ENCODE measurements at regions not wholly inside any gene's neighbourhood (a gene's known extent, or its start where the extent isn't known, plus 50 kb on each side); places are given as distances from the start of the nearest gene placed in this dataset.
A peak's percentile ranks its signal among the peaks of the same experiment; 100 is the strongest.

DNA sequence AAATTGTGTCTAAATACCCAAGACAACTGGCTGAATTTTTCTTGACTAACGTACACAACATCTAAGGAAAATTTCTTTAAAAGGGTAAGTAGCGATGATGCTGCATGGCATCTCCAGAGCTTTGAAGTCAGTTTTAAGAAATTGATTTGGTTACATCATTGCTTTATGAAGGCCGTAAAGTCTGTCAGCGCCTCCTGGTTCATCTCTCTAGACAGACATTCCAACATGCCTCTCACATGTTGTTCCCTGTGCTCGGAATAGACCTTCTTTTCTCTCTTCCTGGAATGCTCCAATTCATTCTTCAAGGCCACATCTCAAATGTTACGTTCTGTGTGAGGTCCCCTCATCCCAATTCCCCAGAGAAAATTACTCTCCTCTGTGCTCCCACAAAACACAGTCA, 108.7 kb upstream of the SSBP2 start:
- no peak for DNase-seq
- H3K27me3 ChIP-seq (ENCODE audit: insufficient read depth, low read depth): no peaks in the 10 kb centered on the region
- H3F3A ChIP-seq (ENCODE audit: insufficient read depth, low read depth): no peaks in the 10 kb centered on the region; the same call in 1 of the 2 replicates
- intact Hi-C loops (cut with micrococcal nuclease; ENCODE audit: unreplicated experiment): no loop called here
- no peaks in the 10 kb centered on the region for H3K36me3 ChIP-seq (ENCODE audit: low read depth)
- no peak overlapping the region for H3K4me2 ChIP-seq
- H3K27ac ChIP-seq: no peak overlapping the region
- no peaks in the 10 kb centered on the region for H4K20me1 ChIP-seq (ENCODE audit: insufficient read depth)
- TF ChIP-seq EZH2 (IDR thresholded peaks at IDR 0.05; ENCODE audit: low read depth): no peak
- TF ChIP-seq, protein P1, sequence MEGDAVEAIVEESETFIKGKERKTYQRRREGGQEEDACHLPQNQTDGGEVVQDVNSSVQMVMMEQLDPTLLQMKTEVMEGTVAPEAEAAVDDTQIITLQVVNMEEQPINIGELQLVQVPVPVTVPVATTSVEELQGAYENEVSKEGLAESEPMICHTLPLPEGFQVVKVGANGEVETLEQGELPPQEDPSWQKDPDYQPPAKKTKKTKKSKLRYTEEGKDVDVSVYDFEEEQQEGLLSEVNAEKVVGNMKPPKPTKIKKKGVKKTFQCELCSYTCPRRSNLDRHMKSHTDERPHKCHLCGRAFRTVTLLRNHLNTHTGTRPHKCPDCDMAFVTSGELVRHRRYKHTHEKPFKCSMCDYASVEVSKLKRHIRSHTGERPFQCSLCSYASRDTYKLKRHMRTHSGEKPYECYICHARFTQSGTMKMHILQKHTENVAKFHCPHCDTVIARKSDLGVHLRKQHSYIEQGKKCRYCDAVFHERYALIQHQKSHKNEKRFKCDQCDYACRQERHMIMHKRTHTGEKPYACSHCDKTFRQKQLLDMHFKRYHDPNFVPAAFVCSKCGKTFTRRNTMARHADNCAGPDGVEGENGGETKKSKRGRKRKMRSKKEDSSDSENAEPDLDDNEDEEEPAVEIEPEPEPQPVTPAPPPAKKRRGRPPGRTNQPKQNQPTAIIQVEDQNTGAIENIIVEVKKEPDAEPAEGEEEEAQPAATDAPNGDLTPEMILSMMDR (conservative IDR thresholded peaks at IDR 0.05): no peak
- no peaks in the 10 kb centered on the region for H3K9me3 ChIP-seq (ENCODE audit: insufficient read depth, low read depth)
- ChIA-PET CTCF (interaction anchor here (0.6 kb wide), 1 partner anchor 112 kb away, joined by 4 read pairs; no protein-coding TSS in a partner anchor), POLR2A (ENCODE audit: unreplicated experiment) (no interaction called here)
- H3K4me1 ChIP-seq (replicated peaks; ENCODE audit: insufficient read depth): no peaks in the 10 kb centered on the region
- BruUV-seq (replicated peaks): no TSS peak
- H3K79me2 ChIP-seq (ENCODE audit: low read depth): no peaks in the 10 kb centered on the region
- no peak overlapping the region for H3K4me3 ChIP-seq
- no peak overlapping the region for H2AFZ ChIP-seq
- H3K9me2 ChIP-seq (ENCODE audit: insufficient read depth): no peaks in the 10 kb centered on the region

DNA sequence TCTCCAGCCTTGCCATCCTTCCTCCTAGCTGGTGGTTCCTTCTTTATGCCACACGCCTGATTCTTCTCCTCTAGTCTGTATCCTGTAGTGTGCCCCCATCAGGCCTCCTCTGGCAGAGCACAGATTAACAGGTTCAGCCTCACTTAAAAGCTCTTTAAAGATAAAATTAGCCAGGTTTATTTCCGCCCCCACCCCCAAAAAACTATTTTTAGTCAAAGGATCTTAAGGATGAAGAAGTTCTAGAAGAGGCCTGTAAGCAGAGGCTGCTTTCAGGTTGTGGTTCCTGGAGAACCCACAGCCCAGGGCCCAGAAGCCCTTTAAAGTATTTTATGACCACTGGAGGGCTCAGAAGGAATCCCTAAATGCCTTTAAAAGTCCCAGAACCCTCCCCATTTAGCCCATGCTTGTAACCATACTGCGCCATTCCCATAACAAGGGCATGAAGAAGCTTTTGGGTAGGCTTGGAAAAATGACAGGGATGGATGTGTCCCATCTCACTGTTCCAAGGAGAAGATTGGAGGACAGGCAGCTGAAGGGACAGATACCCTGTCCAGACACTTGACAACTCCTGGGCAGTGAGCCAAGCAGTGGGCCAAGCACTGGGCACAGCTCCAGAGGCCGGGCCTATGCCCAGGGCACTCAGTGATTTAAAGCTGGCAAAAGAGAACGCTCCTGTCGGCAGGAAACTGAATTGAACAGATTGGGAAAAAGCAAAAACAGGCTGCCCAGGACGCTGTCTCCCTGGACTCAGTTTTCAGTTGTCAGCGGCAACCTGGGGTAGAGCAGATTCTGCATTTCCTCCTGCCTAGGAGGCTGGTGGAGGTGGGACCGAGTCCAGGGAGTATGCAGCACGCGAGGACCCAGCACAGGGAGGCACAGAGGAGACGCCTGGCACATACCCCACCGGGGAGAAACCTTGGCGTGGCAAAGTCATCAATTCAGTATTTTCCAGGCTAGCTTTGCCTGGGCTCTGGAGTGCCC, 106.3 kb upstream of the SSBP2 start:
- H3K9me3 ChIP-seq (ENCODE audit: insufficient read depth, low read depth): no peaks in the 10 kb centered on the region
- DNase-seq: peak in 1 of 2 experiments; percentile 69
- H3K4me2 ChIP-seq: no peak overlapping the region
- TF ChIP-seq, protein P1 (conservative IDR thresholded peaks at IDR 0.05): no peak
- no peak for TF ChIP-seq EZH2 (IDR thresholded peaks at IDR 0.05; ENCODE audit: low read depth)
- H3K27ac ChIP-seq: no peak overlapping the region
- CTCF ChIA-PET: interaction anchor here (0.6 to 1.3 kb wide), 4 partner anchors 70 to 459 kb away, joined by 3 to 5 read pairs (median 3); no protein-coding TSS in a partner anchor
- POLR2A ChIA-PET (ENCODE audit: unreplicated experiment): no interaction called here
- H3K4me3 ChIP-seq: no peak overlapping the region
- intact Hi-C loops (cut with micrococcal nuclease; ENCODE audit: unreplicated experiment): no loop called here
- no peaks in the 10 kb centered on the region for H3K27me3 ChIP-seq (ENCODE audit: insufficient read depth, low read depth)
- H3K79me2 ChIP-seq (ENCODE audit: low read depth): no peaks in the 10 kb centered on the region
- H3K36me3 ChIP-seq (ENCODE audit: low read depth): no peaks in the 10 kb centered on the region
- peaks cover 16% of the 10 kb centered on the region for H3K4me1 ChIP-seq (replicated peaks; ENCODE audit: insufficient read depth)
- H4K20me1 ChIP-seq (ENCODE audit: insufficient read depth): no peaks in the 10 kb centered on the region
- no peak overlapping the region for H2AFZ ChIP-seq
- BruUV-seq (replicated peaks): no TSS peak
- peaks cover 7% of the 10 kb centered on the region; the same call in 1 of the 2 replicates for H3F3A ChIP-seq (ENCODE audit: insufficient read depth, low read depth)
- no peaks in the 10 kb centered on the region for H3K9me2 ChIP-seq (ENCODE audit: insufficient read depth)

DNA sequence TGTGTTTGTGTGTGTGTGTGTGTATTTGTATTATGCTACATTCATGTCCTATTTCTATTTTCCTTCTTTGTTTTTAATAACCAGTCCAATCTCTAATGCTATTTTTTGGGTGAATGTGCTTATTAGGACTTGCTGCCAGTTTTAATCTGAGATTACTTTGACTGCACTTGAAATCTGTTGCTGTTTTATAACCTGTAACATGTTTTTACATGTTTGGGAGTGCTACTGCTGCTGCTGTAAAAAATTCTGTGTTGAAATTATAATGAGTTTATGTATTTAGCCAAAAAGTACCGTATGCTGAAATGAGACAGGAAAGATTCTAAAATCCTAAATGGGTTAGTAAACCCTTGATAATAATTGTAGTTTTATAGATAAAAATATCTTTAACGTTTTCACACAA, 104.7 kb upstream of the SSBP2 start:
- POLR2A ChIA-PET (ENCODE audit: unreplicated experiment): no interaction called here
- Histone ChIP-seq H3K27me3 (ENCODE audit: insufficient read depth, low read depth) (no peaks in the 10 kb centered on the region), H3K9me3 (ENCODE audit: insufficient read depth, low read depth) (no peaks in the 10 kb centered on the region), H3K4me3 (no peak overlapping the region), H3K4me1 (replicated peaks; ENCODE audit: insufficient read depth) (peaks cover 24% of the 10 kb centered on the region), H3K4me2 (no peak overlapping the region), H3K79me2 (ENCODE audit: low read depth) (no peaks in the 10 kb centered on the region), H3K27ac (no peak overlapping the region), H4K20me1 (ENCODE audit: insufficient read depth) (no peaks in the 10 kb centered on the region), H2AFZ (no peak overlapping the region), H3F3A (ENCODE audit: insufficient read depth, low read depth) (peaks cover 18% of the 10 kb centered on the region), H3K9me2 (ENCODE audit: insufficient read depth) (no peaks in the 10 kb centered on the region), H3K36me3 (ENCODE audit: low read depth) (no peaks in the 10 kb centered on the region)
- no peak for DNase-seq
- intact Hi-C loops (cut with micrococcal nuclease; ENCODE audit: unreplicated experiment): no loop called here
- TF ChIP-seq, protein P1 (conservative IDR thresholded peaks at IDR 0.05): no peak
- TF ChIP-seq EZH2 (IDR thresholded peaks at IDR 0.05; ENCODE audit: low read depth): no peak
- CTCF ChIA-PET: no interaction called here
- BruUV-seq (replicated peaks): no TSS peak

Data from PC-9 (cell line).